ENCODE measurements at regions not wholly inside any gene's neighbourhood (a gene's known extent, or its start where the extent isn't known, plus 50 kb on each side); places are given as distances from the start of the nearest gene placed in this dataset.

- Histone ChIP-seq H3K9ac (ENCODE audit: low read depth in 1 of 2, low read length in 2 of 2) (no peak overlapping the region), H3K9me3 (ENCODE audit: control insufficient read depth in 4 of 4, low read length in 3 of 4) (no peaks in the 10 kb centered on the region), H3K27ac (ENCODE audit: low read depth in 1 of 2, low read length in 2 of 2) (no peak overlapping the region), H3K4me3 (ENCODE audit: low read depth in 1 of 3, low read length in 3 of 3) (no peak overlapping the region), H3K27me3 (ENCODE audit: control insufficient read depth in 4 of 4, insufficient read depth in 4 of 4, low read length in 3 of 4) (peaks cover 0 to 5% (median 1%) of the 10 kb centered on the region in 4 donors), H3K36me3 (ENCODE audit: control insufficient read depth in 4 of 4, insufficient read depth in 3 of 4, low read depth in 1 of 4, low read length in 3 of 4) (no peaks in the 10 kb centered on the region), H3K4me1 (ENCODE audit: control insufficient read depth in 4 of 4, insufficient read depth in 4 of 4, low read length in 3 of 4) (no peaks in the 10 kb centered on the region)
- 50% methylated on average over 3 of the region's 3 CpGs for WGBS
- no peak for DNase-seq (ENCODE audit: low spot score)
- TF ChIP-seq FOXA1 (IDR thresholded peaks at IDR 0.05), result no peak
Observed at GRCh38 chr7:93048136-93048930, 69.4 kb downstream of the SAMD9 start.

GRCh38 chr7:93047514-93048099, 70.2 kb downstream of the SAMD9 start:
- no peak for TF ChIP-seq ZBTB33 (IDR thresholded peaks at IDR 0.05)
- no peak for TF ChIP-seq MAX (IDR thresholded peaks at IDR 0.05)
- TF ChIP-seq SP1 (IDR thresholded peaks at IDR 0.05), result no peak
- no peak for TF ChIP-seq EGR1 (IDR thresholded peaks at IDR 0.05; ENCODE audit: low read depth in 2 of 2)
- no peak for TF ChIP-seq TAF1 (conservative IDR thresholded peaks at IDR 0.05)
- no peak for TF ChIP-seq NR2F2 (IDR thresholded peaks at IDR 0.05)
- no peaks in the 10 kb centered on the region for H3K9me3 ChIP-seq (ENCODE audit: control insufficient read depth in 4 of 4, low read length in 3 of 4)
- H3K4me1 ChIP-seq (ENCODE audit: control insufficient read depth in 4 of 4, insufficient read depth in 4 of 4, low read length in 3 of 4), result no peaks in the 10 kb centered on the region
- no peaks in the 10 kb centered on the region for H3K36me3 ChIP-seq (ENCODE audit: control insufficient read depth in 4 of 4, insufficient read depth in 3 of 4, low read depth in 1 of 4, low read length in 3 of 4)
- no peak overlapping the region for H3K27ac ChIP-seq (ENCODE audit: low read depth in 1 of 2, low read length in 2 of 2)
- 60% methylated on average over 1 of the region's 1 CpG for WGBS
- no peak for DNase-seq (ENCODE audit: low spot score)
- no peak overlapping the region for H3K4me3 ChIP-seq (ENCODE audit: low read depth in 1 of 3, low read length in 3 of 3)
- H3K9ac ChIP-seq (ENCODE audit: low read depth in 1 of 2, low read length in 2 of 2), result no peak overlapping the region
- H3K27me3 ChIP-seq (ENCODE audit: control insufficient read depth in 4 of 4, insufficient read depth in 4 of 4, low read length in 3 of 4), result peaks cover 0 to 3% (median under 1%) of the 10 kb centered on the region in 4 donors

- Histone ChIP-seq H3K27ac (ENCODE audit: low read depth in 1 of 2, low read length in 2 of 2) (no peak overlapping the region), H3K27me3 (ENCODE audit: control insufficient read depth in 4 of 4, insufficient read depth in 4 of 4, low read length in 3 of 4) (peaks cover 0 to 3% (median 0%) of the 10 kb centered on the region in 4 donors), H3K9ac (ENCODE audit: low read depth in 1 of 2, low read length in 2 of 2) (no peak overlapping the region), H3K36me3 (ENCODE audit: control insufficient read depth in 4 of 4, insufficient read depth in 3 of 4, low read depth in 1 of 4, low read length in 3 of 4) (no peaks in the 10 kb centered on the region), H3K4me3 (ENCODE audit: low read depth in 1 of 3, low read length in 3 of 3) (no peak overlapping the region), H3K4me1 (ENCODE audit: control insufficient read depth in 4 of 4, insufficient read depth in 4 of 4, low read length in 3 of 4) (no peaks in the 10 kb centered on the region), H3K9me3 (ENCODE audit: control insufficient read depth in 4 of 4, low read length in 3 of 4) (no peaks in the 10 kb centered on the region)
- no peak for TF ChIP-seq MAX (IDR thresholded peaks at IDR 0.05)
- TF ChIP-seq JUND (IDR thresholded peaks at IDR 0.05), result no peak
- TF ChIP-seq EGR1 (IDR thresholded peaks at IDR 0.05; ENCODE audit: low read depth in 2 of 2), result no peak
- TF ChIP-seq ZBTB33 (IDR thresholded peaks at IDR 0.05), result no peak
- TF ChIP-seq NR2F2 (IDR thresholded peaks at IDR 0.05), result no peak
- TF ChIP-seq RXRA (IDR thresholded peaks at IDR 0.05), result no peak
- no peak for DNase-seq (ENCODE audit: low spot score)
- 71% methylated on average over 4 of the region's 4 CpGs for WGBS
Observed at GRCh38 chr7:93046641-93047040, 71.1 kb downstream of the SAMD9 start.

All from liver (tissue), 7 donors.